CD4-positive, alpha-beta T cell treated with Interferon alpha-2 for 1 hour (primary cell): ENCODE measurements at regions not wholly inside any gene's neighbourhood (a gene's known extent, or its start where the extent isn't known, plus 50 kb on each side); places are given as distances from the start of the nearest gene placed in this dataset.
A peak's percentile ranks its signal among the peaks of the same experiment; 100 is the strongest.
"Not testable (repeated sequence)": the region's sequence is repeated elsewhere in the genome, so short reads cannot be mapped to it uniquely, and the experiment has no call there.

Experiments used
- DNase-seq, 2 donors: peaks; one replicate each; pipeline ENCODE4 v3.0.0-alpha.2; 2020 to 2022

DNA sequence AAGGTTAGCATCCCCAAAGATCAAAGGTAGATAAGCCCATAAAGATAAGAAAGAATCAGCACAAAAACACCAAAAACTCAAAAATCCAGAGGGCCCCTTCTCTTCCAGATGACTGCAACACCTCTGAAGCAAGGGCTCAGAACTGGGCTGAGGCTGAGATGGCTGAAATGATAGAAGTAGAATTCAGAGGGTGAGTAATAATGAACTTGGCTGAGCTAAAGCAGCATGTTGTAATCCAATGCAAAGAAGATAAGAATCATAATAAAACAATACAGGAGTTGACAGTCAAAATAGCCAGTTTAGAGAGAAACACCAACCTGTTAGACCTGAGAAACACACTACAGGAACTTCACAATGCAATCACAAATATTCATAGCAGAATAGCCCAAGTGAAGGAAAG, 406.9 kb upstream of the CXADR start:
- DNase-seq = no peak

DNA sequence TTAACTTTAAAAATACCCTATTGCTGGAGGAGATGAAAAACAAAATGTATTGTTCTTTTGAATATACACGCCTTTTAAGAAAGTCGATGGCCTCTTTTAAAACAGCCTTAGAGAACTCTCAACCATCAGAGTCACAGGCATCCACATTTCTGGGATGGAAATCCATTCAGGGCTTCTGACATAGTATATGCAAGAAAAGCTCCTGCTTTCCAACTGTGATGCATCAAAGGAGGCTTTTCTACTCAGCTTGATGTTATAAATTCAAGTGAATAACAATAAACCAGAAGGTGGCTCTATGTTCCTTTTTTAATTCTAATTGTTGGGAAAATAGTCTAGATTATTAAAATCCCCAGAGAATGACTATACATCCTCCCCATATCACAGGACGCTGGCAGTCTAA, 398.8 kb upstream of the CXADR start:
- no peak for DNase-seq

DNA sequence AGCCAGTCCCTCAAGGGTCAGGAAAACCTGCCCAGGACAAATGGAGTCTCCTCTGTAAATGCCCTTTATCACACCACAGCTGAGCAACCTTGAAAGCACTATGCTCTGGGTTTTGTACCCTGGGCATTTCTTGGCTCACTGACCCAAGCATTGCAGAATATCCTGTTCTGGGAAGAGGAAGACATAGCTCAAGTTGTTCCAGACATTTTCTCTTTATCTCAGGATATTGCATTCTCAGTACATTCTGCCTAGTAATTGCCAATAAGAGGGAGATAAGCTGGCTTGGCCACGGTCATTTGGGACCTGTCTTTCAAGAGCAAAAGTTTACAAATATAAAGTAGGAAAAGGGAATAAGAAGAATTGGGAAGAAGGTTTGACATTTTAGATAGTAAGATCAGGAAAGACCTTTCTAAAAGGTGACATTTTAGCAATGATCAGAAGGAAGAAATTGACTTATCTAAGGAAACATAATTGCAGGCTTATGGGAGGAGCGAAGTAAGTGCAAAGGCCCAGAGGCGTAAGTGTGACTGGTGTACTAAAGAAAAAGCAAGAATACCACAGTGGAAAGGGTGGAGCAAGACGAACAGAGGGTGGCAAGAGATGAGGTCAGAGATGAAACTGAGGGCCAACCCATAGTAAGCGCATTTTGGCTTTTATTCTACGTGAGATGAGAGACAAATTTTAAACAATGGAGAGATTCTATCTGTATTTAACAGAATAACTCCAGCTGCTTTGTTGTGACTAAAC, 394.0 kb upstream of the CXADR start:
- DNase-seq = no peak

GRCh38 chr21:17119466-17120297, 393.2 kb upstream of the CXADR start:
- no peak for DNase-seq

DNA sequence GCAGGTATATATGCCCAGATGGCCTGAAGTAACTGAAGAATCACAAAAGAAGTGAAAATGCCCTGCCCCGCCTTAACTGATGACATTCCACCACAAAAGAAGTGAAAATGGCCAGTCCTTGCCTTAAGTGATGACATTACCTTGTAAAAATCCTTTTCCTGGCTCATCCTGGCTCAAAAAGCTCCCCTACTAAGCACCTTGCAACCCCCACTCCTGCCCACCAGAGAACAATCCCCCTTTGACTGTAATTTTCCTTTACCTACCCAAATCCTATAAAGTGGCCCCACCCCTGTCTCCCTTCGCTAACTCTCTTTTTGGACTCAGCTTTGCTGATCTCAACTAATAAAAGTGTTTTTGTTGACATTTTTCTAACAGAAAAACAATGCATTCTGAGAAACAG, 385.4 kb upstream of the CXADR start:
- DNase-seq = not testable (repeated sequence)

DNA sequence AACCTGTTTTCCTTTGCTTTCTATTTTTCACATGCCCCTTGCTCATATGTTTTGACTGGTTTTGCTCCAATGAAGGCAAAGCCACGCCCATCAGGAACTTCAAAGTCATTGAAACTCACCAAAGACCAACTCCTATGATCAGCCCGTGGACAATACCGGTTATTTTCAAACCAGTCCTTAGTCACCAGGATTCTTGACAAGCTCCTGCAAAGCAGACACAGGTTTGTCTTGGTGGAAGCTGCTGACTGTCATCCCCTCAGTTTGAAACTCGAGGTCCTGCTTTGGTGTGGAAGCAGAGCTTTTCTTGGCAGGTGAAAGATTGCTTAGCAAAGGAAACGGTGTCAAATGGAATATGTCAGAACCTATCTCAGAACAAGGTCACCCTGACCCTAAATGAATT, 384.7 kb upstream of the CXADR start:
- DNase-seq = no peak

GRCh38 chr21:17139159-17139558, 373.7 kb upstream of the CXADR start:
- not testable (repeated sequence) for DNase-seq

- DNase-seq = peak in 1 of 2 donors; percentile 6
These were observed 373.1 kb upstream of the CXADR start for GRCh38 chr21:17139696-17140095.

DNA sequence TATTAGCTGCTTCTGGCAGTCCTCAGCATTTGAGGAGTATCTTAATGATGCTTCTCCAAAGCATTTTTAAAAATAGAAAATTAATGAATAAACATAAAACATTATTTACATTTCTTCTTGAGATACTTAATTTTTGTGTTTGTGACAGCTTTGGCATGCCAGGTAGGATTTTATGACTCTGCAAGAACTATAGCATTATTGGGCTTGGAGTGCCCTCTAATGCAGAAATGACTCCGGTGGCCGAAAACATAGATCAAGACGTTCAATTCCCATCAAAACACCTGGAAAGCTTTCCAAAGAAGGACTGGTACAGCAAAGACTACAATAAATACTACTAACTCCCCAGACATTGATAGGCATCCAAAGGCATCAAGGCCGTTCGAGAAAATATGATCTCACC, 366.4 kb upstream of the CXADR start:
- no peak for DNase-seq

- DNase-seq = no peak
These were observed 353.1 kb upstream of the CXADR start for GRCh38 chr21:17159697-17160096.

DNA sequence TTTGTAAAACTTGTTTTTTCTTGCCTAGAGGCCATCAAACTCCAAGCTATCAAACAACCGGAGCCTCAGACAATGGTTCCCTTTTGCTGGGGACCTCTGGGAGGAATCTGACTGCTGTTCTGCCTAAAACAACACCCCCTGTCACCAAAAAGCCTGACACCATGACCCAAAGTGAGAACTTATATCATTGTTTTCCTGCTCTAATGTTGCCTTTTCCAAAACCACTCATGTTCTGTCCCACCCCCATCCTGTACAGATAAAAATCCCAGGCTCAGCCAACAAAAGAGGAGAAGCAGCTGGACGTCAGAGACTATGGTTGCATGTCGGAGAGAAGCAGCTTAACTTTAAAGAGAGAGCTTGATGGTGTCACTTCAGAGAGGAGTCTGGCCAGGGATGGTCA, 327.2 kb upstream of the CXADR start:
- no peak for DNase-seq

DNA sequence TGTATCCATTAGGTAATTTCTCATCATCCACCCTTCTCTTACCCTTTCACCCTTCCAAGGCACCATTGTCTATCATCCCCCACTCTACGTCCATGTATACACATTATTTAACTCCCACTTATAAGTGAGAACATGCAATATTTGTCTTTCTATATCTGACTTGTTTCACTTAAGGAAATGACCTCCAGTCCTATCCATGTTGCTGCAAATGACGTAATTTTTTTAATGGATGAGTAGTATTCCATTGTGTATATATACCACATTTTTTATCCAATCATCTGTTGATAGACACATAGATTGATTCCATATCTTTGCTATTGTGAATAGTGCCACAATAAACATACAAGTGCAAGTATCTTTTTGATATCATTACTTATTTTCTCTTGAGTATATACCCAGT, 322.9 kb upstream of the CXADR start:
- no peak for DNase-seq

DNA sequence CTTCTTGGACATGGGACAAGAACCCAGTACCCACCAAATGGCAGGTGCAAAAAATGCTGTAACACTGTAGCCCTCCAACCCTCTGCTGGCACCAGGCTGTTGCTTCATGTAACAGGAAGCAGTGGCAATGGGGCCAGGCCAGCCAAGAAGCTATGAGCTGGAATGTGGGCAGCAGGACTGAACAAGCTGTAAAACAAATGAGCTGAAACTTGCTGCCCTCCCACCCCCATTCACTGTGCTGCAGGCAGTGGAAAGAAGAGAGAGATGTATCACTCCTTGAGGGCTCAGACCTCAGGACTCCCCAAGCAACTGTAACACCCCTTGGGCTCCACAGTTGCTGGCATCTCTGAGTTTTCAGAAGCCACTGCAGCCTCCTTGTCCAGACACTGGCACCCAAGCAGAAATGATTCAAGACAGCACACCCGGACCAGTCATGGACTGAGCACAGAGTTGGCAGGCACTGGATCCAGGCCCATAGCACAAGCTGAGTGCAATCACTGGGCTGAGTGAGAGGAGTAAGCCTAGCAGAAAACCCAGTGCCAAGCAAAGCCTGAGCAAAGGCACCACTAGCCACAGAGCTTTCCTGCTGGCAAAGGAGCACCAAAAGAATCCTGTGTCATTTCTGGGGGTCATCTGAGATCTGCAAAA, 321.4 kb upstream of the CXADR start:
- no peak for DNase-seq

- DNase-seq = no peak
These were observed 317.5 kb upstream of the CXADR start for GRCh38 chr21:17195351-17195750.

DNA sequence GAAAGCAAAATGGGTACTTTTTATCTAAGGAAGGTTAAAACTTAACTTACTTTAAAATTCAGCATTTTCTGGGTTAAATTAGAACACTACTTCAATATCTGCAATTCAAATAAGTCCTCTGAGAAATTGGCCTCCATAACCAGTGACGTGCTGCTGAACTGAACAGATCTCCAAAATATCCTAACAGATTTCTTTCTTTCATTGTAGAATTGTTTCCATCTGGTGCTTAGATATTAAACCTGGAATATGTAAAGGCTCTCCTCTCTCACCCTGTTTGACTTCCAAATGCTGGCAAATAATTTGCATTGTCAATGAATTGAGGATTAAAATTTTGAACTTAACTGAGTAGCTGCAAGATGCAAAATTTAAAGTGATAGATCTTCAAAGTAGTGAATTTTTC, 316.9 kb upstream of the CXADR start:
- no peak for DNase-seq

DNA sequence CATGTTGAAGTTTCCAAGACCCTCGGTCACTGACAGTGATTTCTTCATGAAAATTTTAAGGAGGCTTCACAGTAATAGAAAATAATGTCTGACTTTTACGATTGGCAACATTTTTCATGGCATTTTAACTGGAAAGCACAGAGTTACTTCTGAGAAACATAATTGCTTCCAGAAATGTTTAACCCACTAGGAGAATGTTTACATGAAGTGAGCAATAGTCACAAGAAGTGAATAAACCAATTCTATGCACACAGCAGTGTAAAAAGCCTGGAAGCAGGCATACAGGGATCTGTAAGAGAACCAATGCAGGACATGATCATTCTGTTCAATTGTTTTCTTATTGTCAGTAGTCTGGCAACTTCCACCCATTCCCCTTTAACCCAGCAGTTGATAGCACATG, 316.2 kb upstream of the CXADR start:
- DNase-seq = no peak

DNA sequence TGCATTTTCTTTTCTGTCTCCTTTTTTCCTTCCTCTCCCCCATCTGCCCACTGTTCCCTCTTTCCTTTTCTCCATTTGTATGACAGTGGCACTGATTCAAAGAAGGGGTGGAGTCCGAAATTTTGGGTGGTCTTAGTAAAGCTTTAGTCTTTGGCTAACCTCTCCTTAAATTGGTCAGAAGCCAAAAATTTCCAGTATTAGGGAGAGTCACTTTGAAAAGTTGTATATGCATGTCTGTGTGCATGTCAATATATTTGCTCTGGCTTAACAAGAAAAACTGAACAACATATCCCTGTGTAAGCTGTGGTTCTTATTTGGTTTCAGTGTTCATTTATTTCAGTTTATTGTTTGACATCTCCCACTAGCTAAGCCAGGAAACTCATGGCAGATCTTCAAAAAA, 314.8 kb upstream of the CXADR start:
- no peak for DNase-seq

- DNase-seq = no peak
These were observed 312.6 kb upstream of the CXADR start for GRCh38 chr21:17200250-17200649.

DNA sequence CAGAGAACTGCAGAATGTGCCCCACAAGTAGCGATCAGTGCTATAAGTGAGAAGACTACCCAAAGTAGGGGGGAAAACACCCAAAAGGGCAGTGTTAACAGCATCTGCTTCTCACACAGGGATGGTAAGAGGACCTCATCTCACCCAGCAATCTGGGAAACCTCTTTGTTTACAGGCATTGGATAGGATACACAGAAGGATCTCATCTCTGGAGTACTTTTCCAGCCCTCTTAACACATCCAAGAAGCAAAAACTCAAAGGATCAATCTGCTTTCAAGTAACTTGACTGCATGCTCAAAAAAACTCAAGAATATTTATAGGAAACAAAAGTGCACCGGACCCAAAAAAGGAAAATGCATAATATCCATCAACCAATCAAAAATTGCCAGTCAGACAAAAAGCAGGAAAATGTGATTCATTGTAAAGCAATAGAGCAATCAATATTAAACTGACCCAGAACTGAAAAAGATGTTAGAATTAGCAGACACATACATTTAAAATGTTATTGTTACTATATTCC, 311.0 kb upstream of the CXADR start:
- no peak for DNase-seq

- DNase-seq = no peak
These were observed 298.0 kb upstream of the CXADR start for GRCh38 chr21:17214801-17215200.

DNA sequence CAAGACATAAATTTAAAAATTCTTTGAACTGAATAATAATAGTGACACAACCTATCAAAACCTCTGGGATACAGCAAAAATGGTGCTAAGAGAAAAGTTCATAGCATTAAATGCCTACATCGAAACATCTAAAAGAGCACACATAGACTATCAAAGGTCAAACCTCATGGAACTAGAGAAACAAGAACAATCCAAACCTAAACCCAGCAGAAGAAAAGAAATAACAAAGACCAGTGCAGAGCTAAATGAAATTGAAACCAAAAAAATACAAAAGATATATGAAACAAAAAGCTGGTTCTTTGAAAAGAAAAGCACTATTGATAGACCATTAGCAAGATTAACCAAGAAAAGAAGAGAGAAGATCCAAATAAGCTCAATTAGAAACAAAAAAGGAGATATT, 293.8 kb upstream of the CXADR start:
- not testable (repeated sequence) for DNase-seq

- DNase-seq = no peak
These were observed 281.7 kb upstream of the CXADR start for GRCh38 chr21:17231124-17231523.

DNA sequence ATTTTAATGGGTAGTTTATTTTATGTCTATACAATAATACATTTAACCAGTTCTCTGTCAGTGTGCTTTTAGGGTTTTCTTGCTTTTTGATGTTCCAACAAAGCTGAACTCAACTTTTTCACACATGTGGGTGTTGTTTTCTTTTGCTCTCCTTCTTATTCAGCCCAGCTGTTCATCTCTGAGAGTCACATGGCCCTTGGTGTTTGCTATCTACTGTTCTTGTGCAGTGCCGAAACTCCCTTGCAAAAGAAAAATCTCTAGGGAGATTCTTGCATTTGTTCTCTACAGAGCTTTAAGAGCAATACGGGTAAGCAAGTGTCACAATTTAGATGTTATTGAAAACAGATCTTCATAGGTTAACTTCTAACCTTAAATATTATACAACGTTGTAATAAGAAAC, 281.1 kb upstream of the CXADR start:
- DNase-seq = no peak

- no peak for DNase-seq
These were observed 274.4 kb upstream of the CXADR start for GRCh38 chr21:17238468-17238867.
